ENCODE measurements at regions not wholly inside any gene's neighbourhood (a gene's known extent, or its start where the extent isn't known, plus 50 kb on each side); places are given as distances from the start of the nearest gene placed in this dataset.
"Not testable (repeated sequence)": the region's sequence is repeated elsewhere in the genome, so short reads cannot be mapped to it uniquely, and the experiment has no call there.

DNA sequence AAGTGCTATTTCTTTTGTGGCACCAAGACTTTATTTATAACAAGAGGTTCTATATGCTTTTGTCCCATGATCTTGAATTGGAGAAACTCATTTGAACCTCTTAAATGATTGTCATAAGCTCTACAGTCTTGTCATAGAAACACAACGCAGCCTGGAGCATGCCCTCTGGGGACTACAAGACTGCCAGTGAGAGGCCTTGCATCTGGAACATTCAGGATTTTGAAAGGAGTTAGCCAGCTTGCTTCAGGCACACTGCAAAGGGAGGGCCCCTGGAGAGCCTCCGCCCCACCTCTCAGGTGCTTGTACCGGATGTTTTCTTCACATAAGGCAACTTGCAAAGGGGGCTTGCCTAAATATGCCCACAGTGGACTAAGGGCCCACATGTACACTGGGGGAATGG is 130.5 kb downstream of the LIG4 start:
- intact Hi-C loops (cut with DNase I), result no loop called here
- no peak for ATAC-seq
- no peak for DNase-seq (ENCODE audit: missing footprints)

DNA sequence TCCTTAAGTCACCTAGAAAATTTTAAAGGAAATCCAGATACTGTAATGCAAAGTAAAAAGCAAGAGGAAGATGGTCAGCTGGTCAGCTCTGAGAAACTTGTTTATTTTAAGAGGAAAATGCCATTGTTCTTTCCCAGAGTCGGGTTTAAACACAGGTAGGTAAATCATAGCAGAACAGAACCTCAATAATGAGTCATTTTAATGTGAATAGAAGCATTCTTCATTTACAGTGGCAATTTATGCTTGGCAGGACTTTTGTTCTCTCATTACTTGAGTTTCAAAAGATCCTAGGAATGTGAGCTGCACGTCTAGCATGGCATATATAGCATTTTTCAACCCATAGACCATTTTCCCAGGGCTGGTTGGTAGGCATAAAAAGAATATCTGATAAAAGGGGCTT is 132.3 kb downstream of the LIG4 start:
- DNase-seq (ENCODE audit: missing footprints) (no peak), ATAC-seq (no peak)
- intact Hi-C loops (cut with DNase I), result no loop called here

DNA sequence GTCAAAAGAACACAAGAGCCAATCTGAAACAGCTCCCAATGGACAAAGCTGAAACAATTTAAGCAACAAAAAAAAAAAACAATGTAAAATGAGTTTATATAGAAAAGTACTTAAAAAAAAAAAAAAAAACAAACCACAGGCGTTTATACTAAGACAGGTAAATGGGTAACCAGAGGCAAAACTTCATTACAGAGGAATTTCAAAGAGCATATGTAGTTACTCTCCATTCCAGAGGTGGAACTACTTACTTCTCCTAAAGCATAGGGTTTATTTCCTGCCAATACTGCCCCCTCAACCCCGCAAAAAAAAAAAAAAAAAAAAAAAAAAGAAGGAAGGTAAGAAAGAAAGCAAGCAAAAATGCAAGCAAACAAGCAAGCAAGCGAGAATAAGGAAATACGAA is 132.9 kb downstream of the LIG4 start:
- no peak for ATAC-seq
- DNase-seq (ENCODE audit: missing footprints), result no peak
- intact Hi-C loops (cut with DNase I), result no loop called here

DNA sequence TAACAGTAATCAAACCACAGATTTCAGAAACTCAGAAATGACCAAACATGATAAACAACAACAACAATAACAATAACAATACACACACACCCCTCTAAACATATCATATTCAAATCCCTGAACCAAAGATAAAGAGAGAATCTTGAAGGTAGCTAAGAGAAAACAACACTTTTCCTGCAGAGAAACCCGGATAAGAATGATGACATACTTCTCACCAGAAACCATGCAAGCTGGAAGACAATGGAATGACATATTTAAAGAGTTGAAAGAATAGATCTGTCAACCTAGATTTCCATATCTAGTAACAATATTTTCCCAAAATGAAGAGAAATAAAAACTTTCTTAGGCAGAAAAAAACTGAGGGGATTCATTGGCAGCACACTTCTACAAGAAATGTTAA is 138.1 kb downstream of the LIG4 start:
- no peak for ATAC-seq

DNA sequence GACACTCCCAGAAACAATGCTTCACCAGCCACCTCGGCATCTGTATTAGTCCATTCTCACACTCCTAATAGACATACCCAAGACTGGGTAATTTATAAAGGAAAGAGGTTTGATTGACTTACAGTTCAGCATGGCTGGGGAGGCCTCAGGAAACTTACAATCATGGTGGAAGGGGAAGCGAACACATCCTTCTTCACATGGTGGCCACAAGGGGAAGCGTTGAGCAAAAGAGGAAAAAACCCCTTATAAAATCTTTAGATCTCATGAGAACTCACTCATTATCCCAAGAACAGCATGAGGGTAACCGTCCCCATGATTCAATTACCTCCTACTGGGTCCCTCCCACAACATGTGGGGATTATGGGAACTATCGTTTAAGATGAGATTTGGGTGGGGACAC is 140.9 kb downstream of the LIG4 start:
- DNase-seq (ENCODE audit: missing footprints); intact Hi-C loops (cut with DNase I); ATAC-seq: not testable (repeated sequence)

More for the DNA sequence above, 138.1 kb downstream of the LIG4 start:
- no peak for DNase-seq (ENCODE audit: missing footprints)
- intact Hi-C loops (cut with DNase I), result no loop called here

DNA sequence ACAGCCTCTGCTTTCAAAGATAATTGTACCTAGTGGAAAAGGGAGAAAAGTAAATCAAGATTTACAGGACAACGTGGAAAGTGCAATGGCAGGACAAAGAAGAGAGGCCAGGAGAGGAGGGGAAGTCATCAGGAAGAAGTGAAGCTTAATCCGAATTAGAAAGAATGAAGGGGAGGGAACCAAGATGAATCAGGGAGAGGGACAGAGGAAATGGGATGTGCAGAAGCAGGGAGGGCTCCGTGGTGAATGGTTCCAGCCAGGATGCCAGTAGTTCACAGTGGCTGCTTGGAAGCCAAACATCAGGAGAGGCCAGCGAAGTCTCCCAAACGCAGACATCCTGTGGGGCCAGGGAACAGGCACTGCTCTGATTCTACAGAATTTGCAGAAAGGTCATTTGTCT is 144.4 kb downstream of the LIG4 start:
- intact Hi-C loops (cut with DNase I), result no loop called here
- DNase-seq (ENCODE audit: missing footprints) (no peak), ATAC-seq (no peak)

DNA sequence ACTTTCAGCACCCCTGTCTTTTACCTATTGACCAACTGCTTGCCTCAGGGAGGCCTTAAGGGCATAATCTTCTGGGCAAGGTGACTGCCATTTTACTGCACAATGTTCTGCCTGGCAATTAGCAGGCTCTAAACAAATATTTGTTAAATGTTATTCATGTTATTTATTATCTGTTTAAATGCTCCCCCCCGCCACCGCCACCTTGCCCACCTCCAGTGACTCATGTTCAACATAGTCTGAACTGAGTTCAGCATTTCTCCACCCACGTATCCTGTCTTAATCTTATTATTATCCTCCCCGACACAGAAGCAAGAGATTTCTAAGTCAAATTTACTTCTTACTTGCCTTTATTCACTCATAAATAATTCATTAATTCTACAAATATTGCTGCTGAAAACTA is 144.8 kb downstream of the LIG4 start:
- DNase-seq (ENCODE audit: missing footprints) (no peak), ATAC-seq (no peak)
- intact Hi-C loops (cut with DNase I), result no loop called here

DNA sequence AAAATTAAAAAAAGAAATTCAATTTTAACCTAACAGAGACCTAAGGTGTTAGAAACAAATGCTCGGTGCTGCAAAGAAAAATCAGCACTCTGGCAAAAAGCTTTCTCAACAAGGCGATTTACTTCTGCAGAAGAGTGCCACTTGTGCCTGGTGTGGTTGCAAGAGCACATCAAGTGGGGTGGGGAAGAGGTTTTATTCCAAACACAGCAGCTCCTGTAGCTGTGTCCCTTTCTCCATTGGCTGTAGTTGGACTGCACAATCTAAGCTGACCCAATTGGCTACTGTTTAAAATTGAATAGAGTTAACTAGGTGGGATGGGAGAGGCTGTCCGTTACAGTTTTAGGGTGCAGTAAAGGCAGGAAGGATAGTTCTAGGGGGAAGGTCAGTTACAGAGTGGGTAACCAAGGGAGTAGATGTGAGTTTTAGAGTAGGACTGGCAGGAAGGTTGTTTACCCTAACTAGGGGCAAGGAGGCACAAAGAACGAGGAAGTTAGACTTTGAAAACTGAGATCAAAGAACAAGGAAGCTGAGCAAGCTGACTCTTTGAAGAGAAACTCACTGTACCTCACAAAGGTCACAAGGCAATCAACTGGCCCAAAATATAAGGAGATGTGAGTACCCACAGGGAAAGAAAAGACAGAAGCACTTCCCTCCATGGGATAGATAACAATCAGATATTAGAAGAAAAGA is 145.7 kb downstream of the LIG4 start:
- no peak for ATAC-seq
- intact Hi-C loops (cut with DNase I), result no loop called here
- DNase-seq (ENCODE audit: missing footprints), result no peak

DNA sequence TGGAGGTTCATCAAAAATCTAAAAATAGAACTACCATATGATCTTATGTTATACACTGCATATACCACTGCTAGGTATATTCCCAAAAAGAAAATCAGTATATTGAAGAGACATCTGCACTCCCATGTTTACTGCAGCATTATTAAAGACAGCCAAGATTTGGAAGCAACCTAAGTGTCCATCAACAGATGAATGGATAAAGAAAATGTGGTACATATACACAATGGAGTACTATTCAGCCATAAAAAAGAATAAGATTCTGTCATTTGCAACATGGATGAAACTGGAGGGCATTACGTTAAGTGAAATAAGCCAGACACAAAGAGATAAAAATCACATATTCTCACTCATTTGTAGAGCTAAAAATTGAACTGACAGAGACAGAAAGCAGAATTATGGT is 151.0 kb downstream of the LIG4 start:
- ATAC-seq; DNase-seq (ENCODE audit: missing footprints); intact Hi-C loops (cut with DNase I): not testable (repeated sequence)

DNA sequence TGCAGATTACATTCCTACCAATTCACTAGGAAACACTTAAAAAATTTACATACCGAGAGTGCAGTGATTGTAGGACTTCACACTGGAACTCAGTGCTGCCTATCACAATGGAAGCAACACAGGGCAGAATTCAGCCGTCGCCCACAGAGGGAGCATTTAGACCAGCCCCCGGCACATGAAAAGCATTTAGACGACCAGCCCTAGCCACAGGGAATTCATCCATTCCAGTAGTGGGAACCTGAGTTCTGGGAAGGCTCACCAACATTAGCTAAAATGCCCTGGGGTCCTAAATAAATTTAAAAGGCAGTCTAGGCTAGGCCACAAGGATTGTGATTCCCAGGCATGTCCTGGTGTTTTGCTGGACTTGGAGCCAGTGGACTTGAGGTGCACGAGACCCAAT is 155.2 kb downstream of the LIG4 start:
- intact Hi-C loops (cut with DNase I), result no loop called here
- DNase-seq (ENCODE audit: missing footprints) (no peak), ATAC-seq (no peak)

DNA sequence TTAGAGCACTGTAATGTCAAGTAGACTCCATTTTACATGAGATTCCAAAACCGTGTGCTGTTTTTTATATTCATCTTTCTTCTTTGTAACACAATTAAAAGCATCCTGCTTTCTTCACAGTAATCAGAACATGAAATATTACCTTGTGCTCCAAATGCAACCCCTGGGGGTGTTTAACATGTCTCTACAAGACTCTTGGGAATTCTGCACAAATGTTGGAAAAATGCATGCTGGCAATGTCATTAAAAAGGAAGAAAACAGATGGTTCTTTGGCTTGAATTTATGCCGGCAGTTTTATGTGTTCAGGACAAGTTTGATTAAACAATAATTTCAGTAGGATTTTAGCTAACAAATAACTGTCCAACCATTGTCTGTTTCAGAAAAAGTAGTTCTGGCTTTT is 159.1 kb downstream of the LIG4 start:
- ATAC-seq (no peak), DNase-seq (ENCODE audit: missing footprints) (no peak)
- intact Hi-C loops (cut with DNase I), result no loop called here

DNA sequence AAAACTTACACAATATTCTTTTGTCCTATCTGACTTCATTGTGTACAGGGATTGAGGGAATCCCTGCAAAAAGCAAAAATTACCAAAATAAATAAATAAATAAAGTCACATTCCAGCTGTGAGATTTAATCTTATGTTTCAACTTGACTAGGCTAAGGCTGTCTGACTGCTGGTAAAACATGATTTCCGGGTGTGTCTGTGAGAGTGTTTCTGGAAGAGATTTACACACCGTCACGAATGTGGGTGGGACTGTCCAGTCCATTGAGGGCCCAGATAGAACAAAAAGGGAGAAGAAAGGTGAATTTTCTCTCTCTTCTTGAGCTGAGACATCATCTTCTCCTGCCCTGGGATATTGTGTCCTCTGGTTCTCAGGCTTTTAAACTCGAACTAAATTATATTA is 166.1 kb downstream of the LIG4 start:
- ATAC-seq (no peak), DNase-seq (ENCODE audit: missing footprints) (no peak)

DNA sequence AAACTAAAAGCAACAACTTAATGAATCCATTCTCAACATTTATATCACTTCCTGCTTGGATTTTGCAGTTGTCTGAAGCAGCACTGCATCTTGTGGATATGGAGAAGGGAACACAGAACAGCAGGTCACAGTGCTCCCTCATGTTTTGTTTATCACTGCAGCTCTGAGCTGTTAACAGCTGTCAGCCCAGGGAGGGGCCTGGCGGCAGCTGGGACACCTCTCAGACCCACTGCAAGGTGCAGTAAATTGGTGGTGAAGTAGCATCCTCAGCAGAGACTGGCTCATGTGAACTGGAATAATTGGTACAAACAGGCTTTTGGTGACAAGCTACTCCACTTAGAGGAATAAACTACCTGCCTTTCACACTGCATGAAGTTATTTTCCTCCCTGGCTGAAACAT is 170.4 kb downstream of the LIG4 start:
- no peak for ATAC-seq
- DNase-seq (ENCODE audit: missing footprints), result no peak
- intact Hi-C loops (cut with DNase I), result no loop called here

More for the DNA sequence above, 166.1 kb downstream of the LIG4 start:
- intact Hi-C loops (cut with DNase I), result no loop called here

DNA sequence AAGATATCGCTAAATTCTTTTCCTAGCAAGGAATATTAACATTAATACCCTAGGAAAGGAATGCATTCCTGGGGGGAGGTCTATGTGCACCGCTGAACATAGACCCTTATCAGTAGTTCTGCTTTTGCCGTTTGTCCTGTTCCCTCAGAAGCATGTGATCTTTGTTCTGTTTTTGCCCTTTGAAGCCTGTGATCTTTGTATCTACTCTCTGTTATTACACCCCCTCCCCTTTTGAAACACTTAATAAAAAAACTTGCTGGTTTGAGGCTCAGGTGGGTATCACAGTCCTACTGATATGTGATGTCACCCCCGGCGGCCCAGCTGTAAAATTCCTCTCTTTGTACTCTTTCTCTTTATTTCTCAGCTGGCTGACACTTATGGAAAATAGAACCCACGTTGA is 172.5 kb downstream of the LIG4 start:
- ATAC-seq; DNase-seq (ENCODE audit: missing footprints); intact Hi-C loops (cut with DNase I): not testable (repeated sequence)

DNA sequence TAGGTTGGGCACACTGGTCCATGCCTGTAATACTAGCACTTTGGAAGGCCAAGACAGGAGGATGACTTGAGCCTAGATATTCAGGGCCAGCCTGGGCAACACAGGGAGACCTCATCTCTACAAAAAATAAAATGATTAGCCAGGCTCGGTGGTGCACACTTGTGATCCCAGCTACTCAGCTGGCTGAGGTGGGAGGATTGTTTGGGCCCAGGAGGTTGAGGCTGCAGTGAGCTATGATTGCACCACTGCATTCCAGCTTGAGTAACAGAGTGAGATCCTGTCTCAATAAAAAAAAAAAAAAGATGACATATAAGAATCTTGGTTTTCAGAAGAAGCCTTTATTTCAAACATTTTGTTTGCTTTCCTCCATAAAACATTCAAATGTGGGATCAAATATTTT is 178.0 kb downstream of the LIG4 start:
- ATAC-seq (no peak), DNase-seq (ENCODE audit: missing footprints) (no peak)
- intact Hi-C loops (cut with DNase I), result no loop called here

DNA sequence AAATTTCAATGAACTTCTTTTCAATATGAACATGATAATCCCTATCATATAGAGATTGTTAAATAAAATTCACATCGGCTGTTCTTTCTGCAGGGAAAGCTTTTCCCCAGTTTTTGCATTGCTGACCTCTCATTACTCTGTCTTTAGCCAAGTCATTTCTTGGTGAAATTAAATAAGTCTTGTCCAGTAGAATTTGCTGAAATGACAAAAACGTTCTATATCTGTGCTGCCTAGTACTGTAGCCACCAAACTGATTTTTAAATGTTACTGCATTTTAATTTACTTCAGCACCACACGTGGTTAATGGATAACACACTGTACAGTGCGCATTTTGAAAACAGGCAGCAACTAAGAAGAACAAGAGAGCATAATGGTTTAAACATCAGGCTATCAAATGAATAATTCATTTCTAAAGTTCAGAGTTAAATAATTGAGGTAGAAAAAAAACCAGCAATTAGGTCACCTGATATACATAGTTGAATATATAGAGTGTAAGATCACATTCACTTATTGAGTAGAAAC is 178.9 kb downstream of the LIG4 start:
- ATAC-seq (no peak), DNase-seq (ENCODE audit: missing footprints) (no peak)
- intact Hi-C loops (cut with DNase I), result no loop called here

DNA sequence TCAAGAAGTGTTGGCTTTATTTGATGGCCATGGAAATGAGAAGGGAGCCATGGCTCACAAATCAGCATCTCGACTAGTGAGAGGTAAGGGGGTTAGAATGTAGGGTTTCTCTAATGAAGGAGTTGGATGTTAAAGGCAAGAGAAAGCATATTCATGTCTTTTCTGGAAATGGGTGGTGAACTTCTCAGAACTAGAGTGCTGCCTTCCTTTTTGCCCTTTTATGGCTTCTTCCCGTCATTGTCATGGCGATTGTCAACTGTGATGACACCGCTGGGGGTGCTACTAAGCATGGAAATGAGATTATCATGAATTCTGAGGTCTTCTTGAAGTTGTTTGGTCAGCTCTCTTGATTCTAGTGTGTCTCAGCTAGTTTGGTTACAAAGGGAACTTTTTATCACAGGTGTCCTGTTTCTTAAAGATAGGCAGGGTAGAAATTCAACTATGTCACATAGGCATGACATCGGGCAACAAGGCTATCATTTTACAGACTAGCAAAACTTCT is 180.4 kb downstream of the LIG4 start:
- no peak for DNase-seq (ENCODE audit: missing footprints)
- intact Hi-C loops (cut with DNase I), result no loop called here
- ATAC-seq, result no peak

DNA sequence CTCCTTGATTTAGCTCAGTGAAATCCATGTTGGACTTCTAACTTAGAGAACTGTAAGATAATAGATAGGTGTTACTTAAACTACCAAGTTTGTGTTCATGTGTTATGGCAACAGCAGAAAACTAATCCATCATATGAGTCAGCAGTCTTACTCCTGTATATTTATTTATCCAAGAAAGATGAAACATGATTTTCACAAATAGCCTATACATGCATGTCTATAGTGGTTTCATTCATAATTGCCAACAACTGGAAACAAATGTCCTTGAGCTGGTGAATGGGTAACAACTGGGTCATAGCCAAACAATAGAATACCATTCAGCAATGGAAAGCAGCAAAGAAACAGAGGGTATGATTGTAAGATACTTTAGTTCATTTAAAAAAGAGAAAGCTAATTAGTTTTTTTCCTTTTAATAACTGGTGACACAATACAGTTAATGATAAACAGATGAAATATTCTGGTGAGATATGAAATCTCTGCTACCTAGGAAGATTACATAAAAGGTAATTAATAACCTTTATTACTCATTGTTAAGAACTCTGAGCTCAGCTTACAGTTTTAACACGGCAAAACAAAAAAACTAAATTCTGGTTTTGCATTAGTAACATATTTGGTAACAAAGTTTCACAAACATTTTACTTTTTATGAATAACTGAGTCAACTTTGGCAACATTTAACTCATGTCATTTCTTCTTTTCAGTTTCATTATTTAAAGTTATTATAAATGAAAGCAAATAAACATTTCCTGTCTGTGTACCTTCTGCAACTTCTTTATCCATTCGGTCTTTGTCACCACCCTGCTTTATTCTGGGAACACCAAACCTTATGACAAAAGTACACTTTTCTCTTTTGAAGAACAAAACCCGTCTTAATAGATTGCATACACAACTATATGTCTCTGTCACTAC is 181.3 kb downstream of the LIG4 start:
- intact Hi-C loops (cut with DNase I), result no loop called here
- DNase-seq (ENCODE audit: missing footprints) (no peak), ATAC-seq (no peak)

DNA sequence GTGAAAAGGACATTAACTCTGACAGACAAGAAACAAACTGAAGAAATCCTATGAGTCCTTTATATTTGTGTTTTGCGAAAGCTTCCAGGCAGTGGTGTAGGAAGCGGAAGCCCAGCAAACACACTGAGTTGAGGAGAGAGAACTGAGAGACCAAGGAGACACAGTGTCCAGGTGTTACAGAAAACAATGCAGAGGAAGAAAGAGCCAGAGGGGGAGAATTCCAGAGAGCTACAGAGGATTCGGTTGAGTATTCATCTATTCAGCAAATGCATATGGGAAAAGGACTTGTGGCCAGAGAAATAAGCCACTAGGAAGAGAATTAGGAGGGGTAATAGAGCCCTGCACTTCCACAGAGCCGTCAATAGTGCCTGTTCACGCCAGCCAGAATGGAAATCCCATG is 183.5 kb downstream of the LIG4 start:
- intact Hi-C loops (cut with DNase I), result no loop called here
- no peak for DNase-seq (ENCODE audit: missing footprints)
- ATAC-seq, result no peak

DNA sequence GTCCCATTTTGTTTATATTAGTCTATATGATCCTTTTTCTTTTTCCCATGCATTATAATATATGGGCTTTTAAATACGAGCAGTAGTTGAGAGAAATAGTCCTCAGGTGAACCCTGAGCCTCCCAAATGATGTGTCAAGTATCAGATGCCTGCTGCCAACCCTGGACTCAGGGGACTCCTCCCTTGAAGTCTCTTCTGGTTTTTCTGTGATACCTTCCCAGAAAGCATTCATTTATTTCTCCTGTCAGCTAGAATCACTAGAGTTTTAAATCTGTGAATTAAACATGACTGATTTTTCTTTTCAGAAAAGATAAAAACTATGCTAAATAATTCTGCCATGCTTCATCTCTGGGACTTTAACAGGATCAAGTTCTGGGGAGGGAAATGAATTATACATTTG is 184.6 kb downstream of the LIG4 start:
- ATAC-seq, result no peak
- intact Hi-C loops (cut with DNase I), result no loop called here
- DNase-seq (ENCODE audit: missing footprints), result no peak
